GM10266 (cell line): ENCODE measurements at regions not wholly inside any gene's neighbourhood (a gene's known extent, or its start where the extent isn't known, plus 50 kb on each side); places are given as distances from the start of the nearest gene placed in this dataset.

Experiments used
- DNase-seq: peaks from one replicate; pipeline ENCODE4 v3.0.0; 2012; ENCODE audit errors: extremely low spot score
- TF ChIP-seq, protein P1 (sequence below): IDR thresholded peaks from 2 replicates; pipeline ENCODE4 v1.5.1; 2012; ENCODE audit warnings: mild to moderate bottlenecking, low read depth; ENCODE audit not compliant: control insufficient read depth, insufficient read depth; ENCODE audit errors: missing control alignments

DNA sequence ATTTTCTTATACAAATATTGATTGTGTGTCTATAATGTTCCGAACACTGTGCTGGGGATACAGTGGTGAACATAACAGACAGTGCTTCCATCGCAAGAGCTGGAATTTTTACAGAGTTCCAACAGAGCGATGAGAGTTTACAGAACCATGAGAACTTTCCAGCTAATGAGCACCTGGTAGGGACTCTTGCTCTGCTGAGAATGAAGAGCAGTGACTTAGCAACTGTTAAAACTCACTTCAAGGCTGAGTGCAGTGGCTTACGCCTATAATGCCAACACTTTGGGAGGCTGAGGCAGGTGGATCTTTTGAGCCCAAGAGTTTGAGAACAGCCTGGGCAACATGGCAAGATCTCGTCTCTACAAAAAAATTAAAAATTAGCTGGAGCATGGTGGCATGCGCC is 113.8 kb upstream of the DIO2 start:
- TF ChIP-seq, protein P1, sequence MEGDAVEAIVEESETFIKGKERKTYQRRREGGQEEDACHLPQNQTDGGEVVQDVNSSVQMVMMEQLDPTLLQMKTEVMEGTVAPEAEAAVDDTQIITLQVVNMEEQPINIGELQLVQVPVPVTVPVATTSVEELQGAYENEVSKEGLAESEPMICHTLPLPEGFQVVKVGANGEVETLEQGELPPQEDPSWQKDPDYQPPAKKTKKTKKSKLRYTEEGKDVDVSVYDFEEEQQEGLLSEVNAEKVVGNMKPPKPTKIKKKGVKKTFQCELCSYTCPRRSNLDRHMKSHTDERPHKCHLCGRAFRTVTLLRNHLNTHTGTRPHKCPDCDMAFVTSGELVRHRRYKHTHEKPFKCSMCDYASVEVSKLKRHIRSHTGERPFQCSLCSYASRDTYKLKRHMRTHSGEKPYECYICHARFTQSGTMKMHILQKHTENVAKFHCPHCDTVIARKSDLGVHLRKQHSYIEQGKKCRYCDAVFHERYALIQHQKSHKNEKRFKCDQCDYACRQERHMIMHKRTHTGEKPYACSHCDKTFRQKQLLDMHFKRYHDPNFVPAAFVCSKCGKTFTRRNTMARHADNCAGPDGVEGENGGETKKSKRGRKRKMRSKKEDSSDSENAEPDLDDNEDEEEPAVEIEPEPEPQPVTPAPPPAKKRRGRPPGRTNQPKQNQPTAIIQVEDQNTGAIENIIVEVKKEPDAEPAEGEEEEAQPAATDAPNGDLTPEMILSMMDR, result no peak
- no peak for DNase-seq

DNA sequence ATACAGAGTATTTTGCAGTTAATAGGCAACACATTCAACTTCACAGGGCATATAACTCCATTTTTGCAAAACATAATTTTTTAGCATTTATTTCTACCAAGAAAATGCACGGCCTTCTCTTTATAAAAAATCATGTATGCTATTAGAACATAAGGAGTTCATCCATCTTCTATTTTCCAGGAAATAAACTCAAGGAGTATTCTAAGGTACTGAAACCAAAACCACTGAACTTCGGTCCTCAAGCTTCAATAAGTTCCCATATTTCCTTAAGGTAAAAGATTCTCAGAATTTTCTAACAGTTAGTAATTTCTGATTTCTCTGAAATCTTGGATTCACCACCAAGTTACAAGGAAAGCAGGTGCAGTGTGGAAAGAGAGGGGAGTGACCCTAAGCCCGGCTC is 113.3 kb upstream of the DIO2 start:
- TF ChIP-seq, protein P1, result no peak
- DNase-seq, result no peak

DNA sequence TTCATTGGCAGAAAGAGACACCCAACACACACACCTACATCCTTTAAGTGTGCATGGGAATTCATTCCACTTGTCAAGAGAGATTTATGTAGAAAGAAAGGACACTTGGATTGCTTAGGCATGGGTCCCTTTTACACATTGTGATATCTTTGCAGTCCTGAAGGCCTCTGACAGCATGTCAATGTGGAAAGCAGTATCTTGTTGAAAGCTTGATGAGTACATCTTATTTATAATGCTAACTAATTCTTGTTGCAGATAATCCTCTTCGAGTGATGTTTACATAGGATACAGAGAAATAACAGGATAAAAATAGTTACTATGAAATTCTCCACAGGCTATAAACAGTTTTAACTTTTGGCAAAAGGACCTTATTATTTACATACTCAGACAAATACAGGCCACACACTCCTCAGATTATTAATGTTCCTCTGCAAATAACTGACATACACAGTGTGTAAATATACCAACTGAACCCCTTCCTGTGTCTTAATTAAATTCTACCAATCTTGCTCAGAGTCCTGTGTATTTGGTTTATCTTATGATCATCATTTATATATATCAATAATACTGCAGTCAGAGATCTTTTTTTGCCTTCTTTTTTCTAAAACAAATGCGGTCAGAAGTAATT is 111.8 kb upstream of the DIO2 start:
- TF ChIP-seq, protein P1, result no peak
- no peak for DNase-seq

DNA sequence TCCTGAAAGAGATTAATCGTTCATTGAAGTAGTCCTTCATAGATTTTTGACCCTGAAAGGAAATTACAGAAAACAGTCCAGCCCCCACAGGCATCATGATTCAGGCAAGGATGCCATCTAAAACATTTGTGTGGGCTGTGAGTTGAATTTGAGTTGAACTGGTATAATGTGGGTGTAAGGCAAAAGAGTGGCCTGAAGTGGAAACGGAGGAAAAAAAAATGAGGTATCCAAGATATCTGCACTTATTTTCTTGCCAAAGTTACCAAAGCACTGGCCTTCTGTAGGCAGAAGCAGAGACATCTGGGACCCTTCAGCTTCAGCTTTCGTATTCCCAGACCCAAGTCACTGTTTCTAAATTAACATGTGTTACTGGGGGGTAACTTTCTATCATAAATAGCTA is 105.1 kb upstream of the DIO2 start:
- DNase-seq, result no peak
- TF ChIP-seq, protein P1, result no peak

DNA sequence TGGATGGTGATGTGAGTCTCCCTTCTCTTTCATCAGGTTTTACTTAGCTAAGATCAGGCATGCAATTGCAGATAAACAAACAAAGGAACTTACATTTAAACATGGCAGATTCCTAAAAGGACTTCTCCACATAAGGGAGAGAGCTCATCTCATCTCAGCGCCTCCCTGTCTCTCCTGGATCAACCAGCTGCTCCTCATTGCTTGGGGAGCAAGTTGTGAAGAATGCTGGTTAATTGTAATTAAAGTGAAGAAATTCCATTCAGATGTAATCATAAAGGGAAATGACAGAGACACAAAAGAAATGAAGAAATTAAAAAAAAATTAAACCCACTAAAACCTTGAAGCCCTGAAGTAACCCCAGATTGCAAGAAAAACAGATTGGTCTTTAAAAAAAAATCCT is 104.4 kb upstream of the DIO2 start:
- no peak for DNase-seq
- TF ChIP-seq, protein P1, result no peak

DNA sequence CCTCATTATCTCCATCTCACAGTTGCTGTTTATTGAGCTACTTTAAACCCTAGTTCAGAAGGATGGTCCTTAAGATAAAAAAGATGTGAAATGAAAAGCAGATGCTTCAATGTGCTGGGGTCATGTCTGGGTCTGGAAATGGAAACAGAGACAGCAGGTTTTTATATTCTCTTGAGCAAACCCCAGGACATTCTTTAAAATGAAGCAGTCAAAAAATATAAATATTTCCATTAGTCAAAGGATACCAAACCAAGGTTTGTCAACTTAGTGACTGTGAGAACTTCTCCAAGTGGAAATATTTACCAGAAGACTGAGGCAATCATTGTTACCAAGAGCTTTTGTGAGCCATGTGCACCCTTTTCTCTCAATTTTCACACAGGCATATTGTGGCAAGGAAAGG is 102.5 kb upstream of the DIO2 start:
- no peak for DNase-seq
- TF ChIP-seq, protein P1, result no peak

DNA sequence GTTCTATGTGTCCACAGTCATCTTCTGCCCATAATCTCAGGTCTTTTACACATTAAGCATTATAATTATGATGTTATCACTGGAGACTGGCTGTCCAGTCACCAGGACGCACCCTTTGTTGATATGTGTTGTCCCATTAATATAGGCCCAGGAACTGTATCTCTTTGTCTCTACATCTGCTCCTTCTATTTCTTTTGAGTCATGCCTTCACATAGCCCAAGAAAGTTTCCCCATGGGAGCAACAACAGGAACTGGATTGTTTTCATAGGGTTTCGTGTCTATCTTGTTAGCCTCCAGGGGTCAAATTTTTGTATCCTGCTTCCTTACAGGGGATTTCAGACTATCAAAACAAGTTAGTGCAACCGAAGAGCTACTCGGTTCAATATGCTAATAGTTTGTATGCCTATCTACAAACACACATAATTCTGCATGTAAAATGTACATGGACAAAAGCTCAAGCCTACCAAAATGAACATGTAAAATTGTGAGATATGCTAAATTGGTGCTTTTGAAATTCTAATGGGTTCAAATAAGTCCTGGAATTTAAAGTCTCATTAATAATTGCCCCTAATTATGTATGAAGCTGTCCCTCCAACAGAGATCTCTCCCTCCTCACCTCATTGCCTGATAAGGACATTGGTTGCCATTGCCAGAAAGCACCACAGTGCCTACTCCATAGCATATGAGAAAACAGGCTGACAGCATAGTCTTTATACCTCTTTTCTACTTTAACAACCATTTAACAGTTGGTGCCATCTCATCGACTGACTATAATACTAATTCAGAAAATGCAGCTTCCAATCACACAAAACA is 99.8 kb upstream of the DIO2 start:
- DNase-seq, result no peak
- TF ChIP-seq, protein P1, result no peak
